ENCODE measurements at regions not wholly inside any gene's neighbourhood (a gene's known extent, or its start where the extent isn't known, plus 50 kb on each side); places are given as distances from the start of the nearest gene placed in this dataset.

DNA sequence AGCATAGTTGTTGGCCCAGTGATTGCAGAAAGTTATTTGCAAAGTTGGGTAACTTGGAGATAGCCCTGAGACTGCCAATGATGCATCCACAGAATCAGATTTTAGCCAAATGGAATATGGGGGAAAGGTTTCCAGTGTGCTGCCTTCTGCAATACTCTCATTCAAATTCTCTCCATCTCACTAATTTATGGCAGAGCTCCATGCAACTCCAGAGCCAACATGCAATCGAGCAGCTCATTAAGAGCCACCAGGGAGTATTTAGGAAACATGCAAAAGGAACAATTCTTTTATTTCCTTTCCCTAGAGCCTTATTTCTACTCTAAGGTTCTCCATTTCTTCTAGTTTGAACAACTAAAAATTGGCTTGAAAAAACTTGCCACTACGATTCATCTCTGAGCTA lies 135.9 kb upstream of the MARCHF11 start:
- DNase-seq (no peak), FAIRE-seq (no peak)
- Histone ChIP-seq H3K27ac (ENCODE audit: low read depth in 1 of 3, low read length in 2 of 3) (no peak overlapping the region), H3K27me3 (ENCODE audit: control insufficient read depth in 3 of 3, insufficient read depth in 3 of 3, low read length in 3 of 3) (no peaks in the 10 kb centered on the region), H3K9me3 (ENCODE audit: control insufficient read depth in 2 of 2, insufficient read depth in 1 of 2, low read depth in 1 of 2, low read length in 1 of 2) (no peaks in the 10 kb centered on the region), H3K4me3 (ENCODE audit: low read depth in 1 of 3, low read length in 3 of 3) (no peak overlapping the region), H3K4me1 (ENCODE audit: control insufficient read depth in 3 of 3, insufficient read depth in 2 of 3, low read depth in 1 of 3, low read length in 2 of 3) (no peaks in the 10 kb centered on the region), H3K36me3 (ENCODE audit: control insufficient read depth in 3 of 3, insufficient read depth in 2 of 3, low read depth in 1 of 3, low read length in 3 of 3) (no peaks in the 10 kb centered on the region)
- WGBS, 3 donors = 76 to 83% (median 76%) methylated on average over 2 of the region's 2 CpGs

DNA sequence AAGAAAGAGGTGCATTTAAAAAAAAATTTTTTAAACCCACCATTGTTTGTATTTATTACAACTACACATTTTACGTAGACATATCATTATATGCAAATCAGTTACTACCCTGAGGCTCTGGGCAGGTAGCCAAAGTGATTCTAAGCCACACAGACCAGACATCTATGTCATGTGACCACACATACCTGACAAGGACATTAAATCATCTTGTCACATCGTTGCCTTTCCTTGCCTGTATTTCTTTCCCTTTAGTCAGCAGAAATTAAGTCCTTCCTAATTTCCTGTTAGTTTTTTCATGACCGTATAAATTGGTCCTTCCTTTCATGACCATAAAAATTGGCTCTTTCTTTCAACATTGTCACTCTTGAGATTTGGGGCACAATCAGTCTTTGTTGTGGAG lies 134.2 kb upstream of the MARCHF11 start:
- Histone ChIP-seq H3K9me3 (ENCODE audit: control insufficient read depth in 2 of 2, insufficient read depth in 1 of 2, low read depth in 1 of 2, low read length in 1 of 2) (no peaks in the 10 kb centered on the region), H3K27ac (ENCODE audit: low read depth in 1 of 3, low read length in 2 of 3) (no peak overlapping the region), H3K27me3 (ENCODE audit: control insufficient read depth in 3 of 3, insufficient read depth in 3 of 3, low read length in 3 of 3) (no peaks in the 10 kb centered on the region), H3K4me1 (ENCODE audit: control insufficient read depth in 3 of 3, insufficient read depth in 2 of 3, low read depth in 1 of 3, low read length in 2 of 3) (no peaks in the 10 kb centered on the region), H3K4me3 (ENCODE audit: low read depth in 1 of 3, low read length in 3 of 3) (no peak overlapping the region), H3K36me3 (ENCODE audit: control insufficient read depth in 3 of 3, insufficient read depth in 2 of 3, low read depth in 1 of 3, low read length in 3 of 3) (no peaks in the 10 kb centered on the region)
- FAIRE-seq = no peak
- WGBS, 3 donors = 37 to 46% (median 42%) methylated on average over 3 of the region's 3 CpGs
- no peak for DNase-seq

DNA sequence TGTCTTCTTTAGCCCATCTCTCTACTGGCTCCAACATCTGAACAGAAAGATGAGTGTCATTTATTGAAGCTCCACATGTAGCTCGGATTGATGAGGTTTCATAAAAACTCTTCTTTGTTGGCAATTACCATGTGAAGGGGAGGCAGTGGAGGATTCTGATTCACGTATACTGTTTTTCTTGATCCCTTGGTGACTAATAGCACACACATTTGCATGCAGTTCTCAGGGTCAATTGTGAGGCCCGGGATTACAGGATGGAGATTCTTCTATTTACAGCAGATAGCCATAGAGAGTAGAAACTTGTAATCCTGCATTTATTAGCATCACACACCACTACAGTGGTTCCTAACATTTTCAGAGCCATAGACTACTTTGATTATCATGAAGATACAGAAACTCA lies 133.2 kb upstream of the MARCHF11 start:
- Histone ChIP-seq H3K4me1 (ENCODE audit: control insufficient read depth in 3 of 3, insufficient read depth in 2 of 3, low read depth in 1 of 3, low read length in 2 of 3) (no peaks in the 10 kb centered on the region), H3K27me3 (ENCODE audit: control insufficient read depth in 3 of 3, insufficient read depth in 3 of 3, low read length in 3 of 3) (no peaks in the 10 kb centered on the region), H3K36me3 (ENCODE audit: control insufficient read depth in 3 of 3, insufficient read depth in 2 of 3, low read depth in 1 of 3, low read length in 3 of 3) (no peaks in the 10 kb centered on the region), H3K27ac (ENCODE audit: low read depth in 1 of 3, low read length in 2 of 3) (no peak overlapping the region), H3K9me3 (ENCODE audit: control insufficient read depth in 2 of 2, insufficient read depth in 1 of 2, low read depth in 1 of 2, low read length in 1 of 2) (no peaks in the 10 kb centered on the region), H3K4me3 (ENCODE audit: low read depth in 1 of 3, low read length in 3 of 3) (no peak overlapping the region)
- no peak for FAIRE-seq
- no peak for DNase-seq
- WGBS, 3 donors = 68 to 71% (median 71%) methylated on average over 3 of the region's 3 CpGs

DNA sequence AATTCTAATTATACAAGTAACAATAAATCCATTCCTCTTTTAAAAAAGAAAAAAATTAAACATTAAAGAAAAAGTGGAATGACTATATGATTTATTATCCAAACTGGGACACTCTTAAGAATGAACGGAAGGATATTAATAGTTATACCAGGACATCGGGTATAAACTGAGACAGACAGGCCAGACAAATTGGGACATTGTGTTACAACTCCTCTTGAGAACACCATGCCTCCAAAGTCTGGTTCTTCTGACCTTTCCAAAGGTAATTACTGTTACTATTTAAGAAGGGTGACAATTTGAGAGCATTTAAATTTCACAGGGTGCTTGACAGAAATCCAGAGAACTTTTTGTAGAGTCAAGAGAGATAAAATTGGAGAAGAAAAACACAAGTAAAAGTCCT lies 132.1 kb upstream of the MARCHF11 start:
- no peak for FAIRE-seq
- no peaks in the 10 kb centered on the region for H3K4me1 ChIP-seq (ENCODE audit: control insufficient read depth in 3 of 3, insufficient read depth in 2 of 3, low read depth in 1 of 3, low read length in 2 of 3)
- H3K36me3 ChIP-seq (ENCODE audit: control insufficient read depth in 3 of 3, insufficient read depth in 2 of 3, low read depth in 1 of 3, low read length in 3 of 3) = no peaks in the 10 kb centered on the region
- H3K9me3 ChIP-seq (ENCODE audit: control insufficient read depth in 2 of 2, insufficient read depth in 1 of 2, low read depth in 1 of 2, low read length in 1 of 2) = no peaks in the 10 kb centered on the region
- no peaks in the 10 kb centered on the region for H3K27me3 ChIP-seq (ENCODE audit: control insufficient read depth in 3 of 3, insufficient read depth in 3 of 3, low read length in 3 of 3)
- DNase-seq = no peak
- 80 to 89% (median 87%) methylated on average over 2 of the region's 2 CpGs for WGBS, 3 donors
- H3K27ac ChIP-seq (ENCODE audit: low read depth in 1 of 3, low read length in 2 of 3) = no peak overlapping the region
- no peak overlapping the region for H3K4me3 ChIP-seq (ENCODE audit: low read depth in 1 of 3, low read length in 3 of 3)

DNA sequence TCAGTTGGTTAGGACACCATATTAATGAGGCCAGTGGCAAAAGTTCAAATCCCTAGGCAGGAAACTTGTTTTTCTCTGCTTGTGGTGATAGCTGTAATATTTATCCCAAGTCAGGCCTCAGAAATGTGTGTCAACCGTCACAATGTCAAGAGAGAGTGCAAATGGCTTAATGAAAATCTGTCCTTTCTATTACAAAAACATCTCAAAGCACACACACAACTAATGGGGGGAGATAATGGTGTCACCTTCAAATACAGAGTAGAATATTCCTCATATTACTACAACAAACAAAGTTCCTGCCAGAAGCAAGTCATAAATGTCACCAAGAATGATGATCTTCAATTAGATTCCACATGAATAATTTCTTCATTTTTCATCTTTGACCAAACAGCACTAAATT lies 127.2 kb upstream of the MARCHF11 start:
- Histone ChIP-seq H3K27me3 (ENCODE audit: control insufficient read depth in 3 of 3, insufficient read depth in 3 of 3, low read length in 3 of 3) (no peaks in the 10 kb centered on the region), H3K4me3 (ENCODE audit: low read depth in 1 of 3, low read length in 3 of 3) (no peak overlapping the region), H3K36me3 (ENCODE audit: control insufficient read depth in 3 of 3, insufficient read depth in 2 of 3, low read depth in 1 of 3, low read length in 3 of 3) (no peaks in the 10 kb centered on the region), H3K4me1 (ENCODE audit: control insufficient read depth in 3 of 3, insufficient read depth in 2 of 3, low read depth in 1 of 3, low read length in 2 of 3) (no peaks in the 10 kb centered on the region), H3K27ac (ENCODE audit: low read depth in 1 of 3, low read length in 2 of 3) (no peak overlapping the region), H3K9me3 (ENCODE audit: control insufficient read depth in 2 of 2, insufficient read depth in 1 of 2, low read depth in 1 of 2, low read length in 1 of 2) (no peaks in the 10 kb centered on the region)
- DNase-seq (no peak), FAIRE-seq (no peak)
- WGBS, 3 donors = 25 to 42% (median 29%) methylated on average over 1 of the region's 1 CpG

DNA sequence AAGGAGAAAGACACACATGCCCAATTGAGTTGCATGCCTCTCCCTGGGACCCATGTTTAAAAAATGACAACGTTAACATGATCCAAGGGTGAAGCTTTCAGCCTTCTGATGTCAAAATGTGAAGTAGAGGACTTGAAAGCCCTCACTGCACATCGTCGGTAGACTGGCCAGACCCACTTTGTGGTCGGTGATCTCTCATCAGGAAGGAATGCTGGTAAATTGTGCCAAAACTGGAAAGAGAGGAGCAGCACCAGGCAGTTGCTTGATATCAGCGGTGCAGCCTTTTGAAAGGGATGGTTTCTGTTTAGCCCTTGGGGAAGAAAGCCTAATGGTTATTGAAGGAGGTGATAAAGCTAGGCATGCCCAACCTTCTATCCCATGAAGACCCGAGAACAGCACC lies 125.3 kb upstream of the MARCHF11 start:
- no peaks in the 10 kb centered on the region for H3K36me3 ChIP-seq (ENCODE audit: control insufficient read depth in 3 of 3, insufficient read depth in 2 of 3, low read depth in 1 of 3, low read length in 3 of 3)
- H3K4me3 ChIP-seq (ENCODE audit: low read depth in 1 of 3, low read length in 3 of 3) = no peak overlapping the region
- FAIRE-seq (no peak), DNase-seq (no peak)
- no peak overlapping the region for H3K27ac ChIP-seq (ENCODE audit: low read depth in 1 of 3, low read length in 2 of 3)
- no peaks in the 10 kb centered on the region for H3K9me3 ChIP-seq (ENCODE audit: control insufficient read depth in 2 of 2, insufficient read depth in 1 of 2, low read depth in 1 of 2, low read length in 1 of 2)
- H3K27me3 ChIP-seq (ENCODE audit: control insufficient read depth in 3 of 3, insufficient read depth in 3 of 3, low read length in 3 of 3) = no peaks in the 10 kb centered on the region
- no peaks in the 10 kb centered on the region for H3K4me1 ChIP-seq (ENCODE audit: control insufficient read depth in 3 of 3, insufficient read depth in 2 of 3, low read depth in 1 of 3, low read length in 2 of 3)
- 81 to 88% (median 83%) methylated on average over 6 of the region's 6 CpGs for WGBS, 3 donors

DNA sequence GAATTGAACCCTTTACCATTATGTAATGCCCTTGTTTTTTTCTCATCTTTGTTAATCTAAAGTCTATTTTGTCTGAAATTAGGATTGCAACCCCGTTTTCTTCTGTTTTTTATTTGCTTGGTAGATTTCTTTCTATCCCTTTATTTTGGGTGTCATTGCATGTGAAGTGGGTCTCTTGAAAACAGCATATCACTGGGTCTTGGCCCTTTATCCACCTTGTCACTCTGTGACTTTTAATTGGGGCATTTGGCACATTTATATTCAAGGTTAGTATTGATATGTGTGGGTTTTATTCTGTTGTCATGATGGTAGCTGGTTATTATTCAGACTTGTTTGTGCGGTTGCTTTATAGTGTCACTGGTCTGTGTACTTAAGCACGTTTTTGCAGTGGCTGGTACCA lies 117.4 kb upstream of the MARCHF11 start:
- WGBS, 3 donors = 45 to 56% (median 53%) methylated on average over 3 of the region's 3 CpGs
- Histone ChIP-seq H3K27ac (ENCODE audit: low read depth in 1 of 3, low read length in 2 of 3) (no peak overlapping the region), H3K9me3 (ENCODE audit: control insufficient read depth in 2 of 2, insufficient read depth in 1 of 2, low read depth in 1 of 2, low read length in 1 of 2) (no peaks in the 10 kb centered on the region), H3K4me3 (ENCODE audit: low read depth in 1 of 3, low read length in 3 of 3) (no peak overlapping the region), H3K4me1 (ENCODE audit: control insufficient read depth in 3 of 3, insufficient read depth in 2 of 3, low read depth in 1 of 3, low read length in 2 of 3) (no peaks in the 10 kb centered on the region), H3K36me3 (ENCODE audit: control insufficient read depth in 3 of 3, insufficient read depth in 2 of 3, low read depth in 1 of 3, low read length in 3 of 3) (no peaks in the 10 kb centered on the region), H3K27me3 (ENCODE audit: control insufficient read depth in 3 of 3, insufficient read depth in 3 of 3, low read length in 3 of 3) (no peaks in the 10 kb centered on the region)
- FAIRE-seq = no peak
- DNase-seq = no peak

DNA sequence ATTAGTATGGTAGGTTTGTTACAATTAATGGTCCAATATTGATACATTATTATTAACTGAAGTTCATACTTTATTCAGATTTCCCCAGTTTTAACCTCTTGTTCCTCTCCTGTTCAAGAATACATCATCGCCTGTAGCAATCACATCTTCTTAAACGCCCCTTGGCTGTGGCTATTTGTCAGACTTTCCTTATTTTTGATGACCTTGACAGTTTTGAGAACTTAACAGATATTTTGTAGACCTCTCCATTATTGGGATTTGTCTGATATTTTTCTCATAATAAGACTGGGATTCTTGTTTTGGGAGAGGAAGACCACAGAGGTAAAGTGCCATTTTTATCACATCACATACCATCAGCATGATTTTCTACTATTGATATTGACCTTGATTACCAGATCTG lies 112.3 kb upstream of the MARCHF11 start:
- Histone ChIP-seq H3K27me3 (ENCODE audit: control insufficient read depth in 3 of 3, insufficient read depth in 3 of 3, low read length in 3 of 3) (no peaks in the 10 kb centered on the region), H3K36me3 (ENCODE audit: control insufficient read depth in 3 of 3, insufficient read depth in 2 of 3, low read depth in 1 of 3, low read length in 3 of 3) (no peaks in the 10 kb centered on the region), H3K27ac (ENCODE audit: low read depth in 1 of 3, low read length in 2 of 3) (no peak overlapping the region), H3K4me3 (ENCODE audit: low read depth in 1 of 3, low read length in 3 of 3) (no peak overlapping the region), H3K9me3 (ENCODE audit: control insufficient read depth in 2 of 2, insufficient read depth in 1 of 2, low read depth in 1 of 2, low read length in 1 of 2) (no peaks in the 10 kb centered on the region), H3K4me1 (ENCODE audit: control insufficient read depth in 3 of 3, insufficient read depth in 2 of 3, low read depth in 1 of 3, low read length in 2 of 3) (no peaks in the 10 kb centered on the region)
- 82 to 87% (median 87%) methylated on average over 2 of the region's 2 CpGs for WGBS, 3 donors
- no peak for DNase-seq
- no peak for FAIRE-seq

DNA sequence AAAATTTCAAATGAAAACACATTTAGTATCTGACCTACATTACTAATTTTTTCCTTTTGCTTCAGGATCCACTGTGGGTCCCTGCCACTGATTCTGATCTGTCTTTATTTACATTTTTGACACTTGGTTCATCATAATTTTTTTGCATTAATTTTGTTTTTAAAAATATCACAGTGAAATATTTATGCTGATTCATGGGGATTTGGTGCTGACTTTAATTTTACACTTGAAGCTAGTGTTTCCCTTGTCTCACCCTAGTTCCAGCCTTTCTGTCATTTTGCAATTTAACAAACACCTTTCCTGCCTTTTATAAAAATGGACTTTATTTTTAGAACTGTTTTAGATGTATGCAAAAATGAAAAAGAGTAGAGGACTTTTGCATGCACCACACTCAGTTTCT lies 111.9 kb upstream of the MARCHF11 start:
- no peaks in the 10 kb centered on the region for H3K27me3 ChIP-seq (ENCODE audit: control insufficient read depth in 3 of 3, insufficient read depth in 3 of 3, low read length in 3 of 3)
- no peaks in the 10 kb centered on the region for H3K4me1 ChIP-seq (ENCODE audit: control insufficient read depth in 3 of 3, insufficient read depth in 2 of 3, low read depth in 1 of 3, low read length in 2 of 3)
- DNase-seq = no peak
- no peak overlapping the region for H3K27ac ChIP-seq (ENCODE audit: low read depth in 1 of 3, low read length in 2 of 3)
- H3K4me3 ChIP-seq (ENCODE audit: low read depth in 1 of 3, low read length in 3 of 3) = no peak overlapping the region
- no peaks in the 10 kb centered on the region for H3K36me3 ChIP-seq (ENCODE audit: control insufficient read depth in 3 of 3, insufficient read depth in 2 of 3, low read depth in 1 of 3, low read length in 3 of 3)
- no peaks in the 10 kb centered on the region for H3K9me3 ChIP-seq (ENCODE audit: control insufficient read depth in 2 of 2, insufficient read depth in 1 of 2, low read depth in 1 of 2, low read length in 1 of 2)
- FAIRE-seq = no peak
